Thyroid gland (tissue), 4 donors: ENCODE measurements at regions not wholly inside any gene's neighbourhood (a gene's known extent, or its start where the extent isn't known, plus 50 kb on each side); places are given as distances from the start of the nearest gene placed in this dataset.

Source experiments
- DNase-seq, 2 donors: peaks; one replicate each; pipeline ENCODE4 v3.0.0-alpha.2; 2019
- H3K27ac ChIP-seq, 3 donors: fragments of 200-600 bp; sonication (generic); 1 replicate in 2 of 3; 2 replicates in 1 of 3; pipeline ENCODE4 v1.5.1; 2016 to 2019; ENCODE audit warnings: mild to moderate bottlenecking in 1 of 3, moderate library complexity in 1 of 3
- H3K27me3 ChIP-seq: fragments of 200-600 bp; sonication (generic); one replicate; pipeline ENCODE4 v1.5.1; 2019
- H3K36me3 ChIP-seq, 2 donors: fragments of 200-600 bp; sonication (generic); one replicate each; pipeline ENCODE4 v1.5.1; 2016 to 2019
- H3K4me1 ChIP-seq, 2 donors: fragments of 200-600 bp; sonication (generic); one replicate each; pipeline ENCODE4 v1.5.1; 2017 to 2019
- H3K4me3 ChIP-seq, 3 donors: fragments of 200-600 bp; sonication (generic); replicated peaks in 1 of 3; 1 replicate in 2 of 3; 2 replicates in 1 of 3; pipeline ENCODE4 v1.5.1; 2016; ENCODE audit warnings: mild to moderate bottlenecking in 1 of 3
- H3K9me3 ChIP-seq: fragments of 200-600 bp; sonication (generic); one replicate; pipeline ENCODE4 v1.5.1; 2017
- POLR2A ChIP-seq, 2 donors: fragments of 450-650 bp; IDR thresholded peaks; one replicate each; pipeline ENCODE4 v1.6.1; 2017; ENCODE audit warnings: antibody characterized with exemption in 2 of 2, mild to moderate bottlenecking in 2 of 2, moderate library complexity in 1 of 2
- WGBS, 2 donors: methylation state at CpG; one replicate each; pipeline ENCODE4 v1.1.5; 2017; 5-methylcytosine and 5-hydroxymethylcytosine counted together
- intact Hi-C: fragments of 100-400 bp; cut with DNase I; formaldehyde crosslinking; loops from one replicate; pipeline ENCODE4 v1.15.1; 2023
- TF ChIP-seq, protein P1 (sequence below), 6 experiments: fragments of 200-600 bp in 3 of 6; fragments of 450-650 bp in 3 of 6; sonication (generic) in 3 of 6; IDR thresholded peaks; one replicate each; pipeline ENCODE4 v1.5.1; 2016 to 2019; ENCODE audit warnings: antibody characterized with exemption in 6 of 6, mild to moderate bottlenecking in 2 of 6, inconsistent platforms in 1 of 6, moderate library complexity in 1 of 6

DNA sequence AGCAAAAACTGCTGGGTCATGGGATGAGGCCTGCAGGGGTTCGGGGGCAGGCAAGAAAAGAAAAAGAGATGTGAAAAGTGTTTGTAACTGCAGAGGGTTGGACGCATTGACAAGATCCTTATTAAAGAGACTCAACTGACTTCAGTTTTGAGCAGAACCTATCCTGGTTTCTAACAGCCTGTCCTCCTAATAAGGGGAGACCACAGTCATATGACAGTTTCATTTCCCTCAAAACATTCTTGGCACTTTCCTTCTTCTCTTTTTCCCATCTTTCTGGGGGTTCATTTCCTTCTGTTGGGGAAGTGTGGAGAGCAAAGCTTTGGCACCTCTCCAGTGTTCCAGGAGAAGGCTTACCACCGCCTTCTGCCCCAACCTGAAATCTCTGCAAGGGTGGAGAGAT lies 118.5 kb downstream of the MAF start:
- TF ChIP-seq, protein P1, sequence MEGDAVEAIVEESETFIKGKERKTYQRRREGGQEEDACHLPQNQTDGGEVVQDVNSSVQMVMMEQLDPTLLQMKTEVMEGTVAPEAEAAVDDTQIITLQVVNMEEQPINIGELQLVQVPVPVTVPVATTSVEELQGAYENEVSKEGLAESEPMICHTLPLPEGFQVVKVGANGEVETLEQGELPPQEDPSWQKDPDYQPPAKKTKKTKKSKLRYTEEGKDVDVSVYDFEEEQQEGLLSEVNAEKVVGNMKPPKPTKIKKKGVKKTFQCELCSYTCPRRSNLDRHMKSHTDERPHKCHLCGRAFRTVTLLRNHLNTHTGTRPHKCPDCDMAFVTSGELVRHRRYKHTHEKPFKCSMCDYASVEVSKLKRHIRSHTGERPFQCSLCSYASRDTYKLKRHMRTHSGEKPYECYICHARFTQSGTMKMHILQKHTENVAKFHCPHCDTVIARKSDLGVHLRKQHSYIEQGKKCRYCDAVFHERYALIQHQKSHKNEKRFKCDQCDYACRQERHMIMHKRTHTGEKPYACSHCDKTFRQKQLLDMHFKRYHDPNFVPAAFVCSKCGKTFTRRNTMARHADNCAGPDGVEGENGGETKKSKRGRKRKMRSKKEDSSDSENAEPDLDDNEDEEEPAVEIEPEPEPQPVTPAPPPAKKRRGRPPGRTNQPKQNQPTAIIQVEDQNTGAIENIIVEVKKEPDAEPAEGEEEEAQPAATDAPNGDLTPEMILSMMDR (IDR thresholded peaks at IDR 0.05) = no peak
- TF ChIP-seq POLR2A (IDR thresholded peaks at IDR 0.05) = no peak
- no peaks in the 10 kb centered on the region for H3K36me3 ChIP-seq
- no peak overlapping the region for H3K4me3 ChIP-seq
- H3K27me3 ChIP-seq = no peaks in the 10 kb centered on the region
- 61 to 95% methylated on average over 3 of the region's 3 CpGs for WGBS, 2 donors
- H3K9me3 ChIP-seq = no peaks in the 10 kb centered on the region
- no peaks in the 10 kb centered on the region for H3K4me1 ChIP-seq
- no peak overlapping the region for H3K27ac ChIP-seq
- DNase-seq = no peak
- intact Hi-C loops = no loop called here

- WGBS, 2 donors = 97% methylated on average over 3 of the region's 3 CpGs
- TF ChIP-seq POLR2A (IDR thresholded peaks at IDR 0.05) = no peak
- TF ChIP-seq, protein P1 (IDR thresholded peaks at IDR 0.05) = no peak
- no peaks in the 10 kb centered on the region for H3K36me3 ChIP-seq
- H3K27me3 ChIP-seq = no peaks in the 10 kb centered on the region
- no peak overlapping the region for H3K27ac ChIP-seq
- no peak for DNase-seq
- intact Hi-C loops = no loop called here
- no peaks in the 10 kb centered on the region for H3K9me3 ChIP-seq
- no peak overlapping the region for H3K4me3 ChIP-seq
- no peaks in the 10 kb centered on the region for H3K4me1 ChIP-seq
Observed at GRCh38 chr16:79480929-79481328, 119.6 kb downstream of the MAF start.

GRCh38 chr16:79480056-79480455 lies 120.5 kb downstream of the MAF start:
- TF ChIP-seq, protein P1 (IDR thresholded peaks at IDR 0.05) = no peak
- no peak for TF ChIP-seq POLR2A (IDR thresholded peaks at IDR 0.05)
- Histone ChIP-seq H3K36me3 (no peaks in the 10 kb centered on the region), H3K27me3 (no peaks in the 10 kb centered on the region), H3K4me1 (no peaks in the 10 kb centered on the region), H3K4me3 (no peak overlapping the region), H3K9me3 (no peaks in the 10 kb centered on the region), H3K27ac (no peak overlapping the region)
- 22 to 35% methylated on average over 8 of the region's 8 CpGs for WGBS, 2 donors
- intact Hi-C loops = no loop called here
- DNase-seq = peak; percentile 6 to 17

DNA sequence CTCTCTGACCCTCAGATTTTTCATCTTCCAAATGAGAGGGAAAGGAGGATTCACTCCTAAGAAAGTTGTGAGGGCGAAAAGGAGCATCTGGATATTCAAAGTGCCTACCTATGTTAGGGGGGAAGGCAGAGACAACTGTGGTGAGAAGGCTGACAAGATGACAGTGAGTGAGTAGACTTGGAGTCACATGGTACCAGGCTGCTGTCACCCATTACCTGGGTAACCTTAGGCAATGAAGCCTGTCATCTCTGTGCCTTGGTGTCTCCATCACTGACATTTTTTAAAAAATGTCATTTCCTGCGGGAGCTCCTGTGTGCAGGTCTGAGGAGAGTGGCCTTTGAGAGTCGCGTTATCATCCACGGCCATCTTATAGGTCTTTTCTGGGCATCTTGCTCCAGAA lies 124.0 kb downstream of the MAF start:
- no peaks in the 10 kb centered on the region for H3K9me3 ChIP-seq
- DNase-seq = no peak
- H3K27ac ChIP-seq = no peak overlapping the region
- intact Hi-C loops = no loop called here
- no peak for TF ChIP-seq POLR2A (IDR thresholded peaks at IDR 0.05)
- TF ChIP-seq, protein P1 (IDR thresholded peaks at IDR 0.05) = no peak
- H3K36me3 ChIP-seq = no peaks in the 10 kb centered on the region
- H3K27me3 ChIP-seq = no peaks in the 10 kb centered on the region
- WGBS, 2 donors = 92 to 98% methylated on average over 2 to 5 of the region's 5 CpGs
- no peaks in the 10 kb centered on the region for H3K4me1 ChIP-seq
- no peak overlapping the region for H3K4me3 ChIP-seq

DNA sequence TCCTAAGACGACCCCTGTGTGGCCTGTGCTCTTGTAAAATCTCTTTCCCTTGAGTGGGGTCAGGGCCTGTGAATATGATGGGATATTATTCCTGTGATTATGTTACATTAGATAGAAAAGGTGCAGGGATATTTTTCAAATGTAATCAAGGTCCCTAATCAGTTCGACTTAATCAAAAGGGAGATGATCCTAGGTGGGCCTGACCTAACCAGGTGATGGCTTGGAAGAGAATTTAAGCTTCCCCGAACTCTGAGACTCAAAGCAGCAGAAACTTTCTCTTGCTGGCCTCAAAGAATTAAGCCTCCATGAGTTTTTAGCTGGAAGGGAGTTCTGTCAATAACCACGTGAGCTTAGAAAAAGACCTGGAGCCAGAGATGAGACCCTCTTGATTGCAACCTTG lies 124.7 kb downstream of the MAF start:
- no peaks in the 10 kb centered on the region for H3K36me3 ChIP-seq
- no peaks in the 10 kb centered on the region for H3K27me3 ChIP-seq
- intact Hi-C loops = no loop called here
- WGBS, 2 donors = 94 to 96% methylated on average over 4 of the region's 4 CpGs
- no peaks in the 10 kb centered on the region for H3K4me1 ChIP-seq
- no peak for DNase-seq
- H3K4me3 ChIP-seq = no peak overlapping the region
- H3K27ac ChIP-seq = no peak overlapping the region
- no peaks in the 10 kb centered on the region for H3K9me3 ChIP-seq
- TF ChIP-seq, protein P1 (IDR thresholded peaks at IDR 0.05) = no peak
- no peak for TF ChIP-seq POLR2A (IDR thresholded peaks at IDR 0.05)
